B cell (primary cell): ENCODE measurements at regions not wholly inside any gene's neighbourhood (a gene's known extent, or its start where the extent isn't known, plus 50 kb on each side); places are given as distances from the start of the nearest gene placed in this dataset.

Experiments
- ATAC-seq: fragments of 200-7000 bp; cut with Tn5 transposase; one replicate; pipeline ENCODE4 v1.10.0; 2021; ENCODE audit warnings: low read depth, mild to moderate bottlenecking, moderate number of reproducible peaks, moderate library complexity
- CTCF ChIA-PET: fragments of 350-600 bp; sonication (Branson Sonifier 250); formaldehyde crosslinking; loops from one replicate; lab custom pipeline; 2021; ENCODE audit warnings: antibody characterized with exemption, inconsistent platforms; lab: Charles Lee
- POLR2A ChIA-PET: fragments of 350-600 bp; sonication (Branson Sonifier 250); formaldehyde crosslinking; loops from one replicate; lab custom pipeline; 2021; ENCODE audit warnings: antibody characterized with exemption; lab: Charles Lee
- DNase-seq: peaks from one replicate; pipeline ENCODE4 v3.0.0; 2013
- H2AFZ ChIP-seq: 2 replicates; pipeline ENCODE4 v1.6.1; 2012; ENCODE audit warnings: mild to moderate bottlenecking, low read depth, low read length; ENCODE audit not compliant: insufficient read depth, poor library complexity, severe bottlenecking
- H3K27ac ChIP-seq, 2 donors: 1 replicate in 1 of 2; 2 replicates in 1 of 2; pipeline ENCODE4 v1.5.1; 2012 to 2013; ENCODE audit warnings: low read length in 2 of 2, mild to moderate bottlenecking in 2 of 2, moderate library complexity in 1 of 2
- H3K27me3 ChIP-seq, 4 experiments: fragments of 200-600 bp in 1 of 4; sonication (generic) in 1 of 4; replicated peaks in 1 of 4; 1 replicate in 2 of 4; 2 replicates in 2 of 4; pipeline versions ENCODE4 v1.6.1 to v1.7.0; 2013 to 2016; ENCODE audit warnings: low read length in 3 of 4, mild to moderate bottlenecking in 2 of 4, mixed read lengths in 1 of 4, moderate library complexity in 1 of 4; ENCODE audit not compliant: insufficient read depth in 4 of 4, control insufficient read depth in 3 of 4; ENCODE audit errors: control extremely low read depth in 1 of 4
- H3K36me3 ChIP-seq, 2 experiments: replicated peaks in 1 of 2; 1 replicate in 1 of 2; 2 replicates in 1 of 2; pipeline versions ENCODE4 v1.6.1 to v1.7.1; 2013; ENCODE audit warnings: low read length in 1 of 2; ENCODE audit not compliant: insufficient read depth in 2 of 2, control insufficient read depth in 1 of 2; ENCODE audit errors: control extremely low read depth in 1 of 2, extremely low read depth in 1 of 2
- H3K4me1 ChIP-seq, 2 donors: fragments of 200-600 bp in 1 of 2; sonication (generic) in 1 of 2; 1 replicate in 1 of 2; 2 replicates in 1 of 2; pipeline versions ENCODE4 v1.5.1 to v1.6.1; 2013 to 2017; ENCODE audit warnings: low read length in 2 of 2; ENCODE audit not compliant: control insufficient read depth in 2 of 2, insufficient read depth in 2 of 2
- H3K4me2 ChIP-seq: replicated peaks from 2 replicates; pipeline ENCODE3; 2012; ENCODE audit warnings: mild to moderate bottlenecking, low read depth, low read length; ENCODE audit not compliant: poor library complexity, severe bottlenecking
- H3K4me3 ChIP-seq, 5 experiments: fragments of 200-600 bp in 1 of 5; sonication (generic) in 1 of 5; 1 replicate in 3 of 5; 2 replicates in 2 of 5; pipeline versions ENCODE4 v1.5.1 to v1.7.0; 2011 to 2016; ENCODE audit warnings: low read length in 4 of 5, mild to moderate bottlenecking in 4 of 5, low read depth in 2 of 5, control low read depth in 1 of 5, moderate library complexity in 1 of 5; ENCODE audit not compliant: insufficient read depth in 1 of 5; ENCODE audit errors: control extremely low read depth in 1 of 5, extremely low read depth in 1 of 5
- H3K79me2 ChIP-seq: fragments of 200-600 bp; sonication (generic); one replicate; pipeline ENCODE4 v1.6.0; 2016; ENCODE audit warnings: low read length; ENCODE audit not compliant: control insufficient read depth, insufficient read depth
- H3K9ac ChIP-seq: fragments of 200-600 bp; sonication (generic); 2 replicates; pipeline ENCODE4 v1.6.1; 2017; ENCODE audit warnings: mild to moderate bottlenecking, low read length, moderate library complexity
- H3K9me3 ChIP-seq, 3 donors: one replicate each; pipeline versions ENCODE4 v1.6.1 to v1.7.1; 2013; ENCODE audit warnings: low read length in 2 of 3; ENCODE audit not compliant: control insufficient read depth in 2 of 3, insufficient read depth in 1 of 3; ENCODE audit errors: control extremely low read depth in 1 of 3
- H4K20me1 ChIP-seq: 2 replicates; pipeline ENCODE4 v1.6.0; 2012; ENCODE audit warnings: mild to moderate bottlenecking, low read length; ENCODE audit not compliant: insufficient read depth, control insufficient read depth, poor library complexity, severe bottlenecking
- H3K27ac Mint-ChIP-seq: one replicate; pipeline ENCODE4 v1.8.0; 2021; ENCODE audit warnings: mixed read lengths
- H3K27me3 Mint-ChIP-seq: one replicate; pipeline ENCODE4 v1.8.0; 2021; ENCODE audit warnings: mixed read lengths
- H3K4me1 Mint-ChIP-seq: one replicate; pipeline ENCODE4 v1.8.0; 2021; ENCODE audit warnings: mixed read lengths
- H3K4me3 Mint-ChIP-seq: one replicate; pipeline ENCODE4 v1.8.0; 2021; ENCODE audit warnings: mixed read lengths
- H3K9me3 Mint-ChIP-seq: one replicate; pipeline ENCODE4 v1.8.0; 2022; ENCODE audit warnings: mixed read lengths; ENCODE audit not compliant: insufficient read depth
- CTCF ChIP-seq: fragments of 200-600 bp; IDR thresholded peaks from one replicate; pipeline ENCODE4 v1.8.0; 2022; ENCODE audit warnings: antibody characterized with exemption, mild to moderate bottlenecking
- EZH2 ChIP-seq: IDR thresholded peaks from 2 replicates; pipeline ENCODE4 v1.6.1; 2012; ENCODE audit warnings: borderline replicate concordance, low read depth, mild to moderate bottlenecking, moderate library complexity, low read length; ENCODE audit not compliant: insufficient read depth, poor library complexity, severe bottlenecking
- WGBS: methylation state at CpG from one replicate; pipeline ENCODE4 v1.1.5; 2013; ENCODE audit warnings: missing lambda C conversion rate; ENCODE audit not compliant: insufficient coverage; 5-methylcytosine and 5-hydroxymethylcytosine counted together
- intact Hi-C: fragments of 100-400 bp; cut with micrococcal nuclease; formaldehyde crosslinking; loops from one replicate; pipeline ENCODE4 v1.10.0; 2022

- Histone ChIP-seq H3K36me3 (no peaks in the 10 kb centered on the region), H3K9me3 (peaks cover 0 to 19% (median 0%) of the 10 kb centered on the region in 3 donors), H3K4me2 (no peak overlapping the region), H3K4me3 (no peak overlapping the region), H3K79me2 (no peaks in the 10 kb centered on the region), H3K9ac (no peak overlapping the region), H3K27me3 (no peaks in the 10 kb centered on the region), H4K20me1 (no peaks in the 10 kb centered on the region), H2AFZ (no peak overlapping the region), H3K4me1 (no peaks in the 10 kb centered on the region), H3K27ac (no peak overlapping the region)
- no peak for DNase-seq
- Mint-ChIP-seq H3K9me3 (peaks cover 5% of the 10 kb centered on the region), H3K4me1 (no peaks in the 10 kb centered on the region), H3K27ac (no peak overlapping the region), H3K4me3 (no peak overlapping the region), H3K27me3 (no peaks in the 10 kb centered on the region)
- ChIA-PET POLR2A (no interaction called here), CTCF (no interaction called here)
- 89% methylated on average over 3 of the region's 6 CpGs for WGBS
- no peak for ATAC-seq
- no peak for TF ChIP-seq EZH2
- no peak for TF ChIP-seq CTCF
- intact Hi-C loops = no loop called here
These were observed 742.2 kb upstream of the LRRC4C start for GRCh38 chr11:42201603-42202148.

DNA sequence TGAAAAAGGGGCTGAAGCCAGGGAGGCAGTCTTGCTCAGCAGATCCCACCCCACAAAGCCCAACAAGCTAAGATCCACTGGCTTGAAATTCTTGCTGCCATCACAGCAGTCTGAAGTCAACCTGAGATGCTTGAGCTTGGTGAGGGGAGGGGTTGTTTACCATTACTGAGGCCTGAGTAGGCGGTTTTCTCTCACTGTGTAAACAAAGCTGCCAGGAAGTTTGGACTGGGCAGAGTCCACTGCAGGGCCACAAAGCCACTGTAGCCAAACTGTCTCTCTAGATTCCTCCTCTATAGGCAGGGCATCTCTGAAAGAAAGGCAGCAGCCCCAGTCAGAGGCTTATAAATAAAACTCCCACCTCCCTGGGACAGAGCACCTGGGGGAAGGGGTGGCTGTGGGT, 746.1 kb upstream of the LRRC4C start:
- ChIA-PET CTCF (no interaction called here), POLR2A (no interaction called here)
- H3K36me3 ChIP-seq = no peaks in the 10 kb centered on the region
- H3K4me1 Mint-ChIP-seq = no peaks in the 10 kb centered on the region
- no peaks in the 10 kb centered on the region for H3K27me3 ChIP-seq
- H2AFZ ChIP-seq = no peak overlapping the region
- H3K27me3 Mint-ChIP-seq = no peaks in the 10 kb centered on the region
- no CpG with 5 or more reads among the region's 1 CpG for WGBS
- ATAC-seq (no peak), DNase-seq (no peak)
- H3K27ac Mint-ChIP-seq = no peak overlapping the region
- H3K4me2 ChIP-seq = no peak overlapping the region
- no peaks in the 10 kb centered on the region for H3K79me2 ChIP-seq
- intact Hi-C loops = no loop called here
- H3K27ac ChIP-seq = no peak overlapping the region
- no peak overlapping the region for H3K9ac ChIP-seq
- H3K4me3 Mint-ChIP-seq = no peak overlapping the region
- no peak overlapping the region for H3K4me3 ChIP-seq
- H3K4me1 ChIP-seq = no peaks in the 10 kb centered on the region
- H4K20me1 ChIP-seq = no peaks in the 10 kb centered on the region
- peaks cover 0 to 16% (median 0%) of the 10 kb centered on the region in 3 donors for H3K9me3 ChIP-seq
- TF ChIP-seq CTCF = no peak
- peaks cover 4% of the 10 kb centered on the region for H3K9me3 Mint-ChIP-seq
